ENCODE measurements at regions not wholly inside any gene's neighbourhood (a gene's known extent, or its start where the extent isn't known, plus 50 kb on each side); places are given as distances from the start of the nearest gene placed in this dataset.

DNA sequence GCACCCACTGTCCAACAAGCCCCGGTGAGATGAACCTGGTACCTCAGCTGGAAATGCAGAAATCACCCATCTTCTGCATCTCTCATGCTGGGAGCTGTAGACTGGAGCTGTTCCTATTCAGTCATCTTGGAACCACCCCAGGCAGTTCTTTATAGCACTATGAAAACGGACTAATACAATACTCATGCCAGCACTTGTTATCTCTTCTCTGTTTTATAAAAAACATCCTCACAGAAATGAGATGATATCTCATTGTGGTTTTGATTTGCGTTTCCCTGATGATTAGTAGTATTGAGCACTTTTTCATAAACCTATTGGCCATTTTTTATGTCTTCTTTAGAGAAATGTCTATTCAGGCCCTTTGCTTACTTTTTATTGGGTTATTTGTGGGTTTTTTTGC, 156.2 kb upstream of the ARPP21 start:
- H3K4me3 Mint-ChIP-seq, result no peak overlapping the region
- DNase-seq (ENCODE audit: low read depth, low spot score), result no peak
- TF ChIP-seq, protein P1, sequence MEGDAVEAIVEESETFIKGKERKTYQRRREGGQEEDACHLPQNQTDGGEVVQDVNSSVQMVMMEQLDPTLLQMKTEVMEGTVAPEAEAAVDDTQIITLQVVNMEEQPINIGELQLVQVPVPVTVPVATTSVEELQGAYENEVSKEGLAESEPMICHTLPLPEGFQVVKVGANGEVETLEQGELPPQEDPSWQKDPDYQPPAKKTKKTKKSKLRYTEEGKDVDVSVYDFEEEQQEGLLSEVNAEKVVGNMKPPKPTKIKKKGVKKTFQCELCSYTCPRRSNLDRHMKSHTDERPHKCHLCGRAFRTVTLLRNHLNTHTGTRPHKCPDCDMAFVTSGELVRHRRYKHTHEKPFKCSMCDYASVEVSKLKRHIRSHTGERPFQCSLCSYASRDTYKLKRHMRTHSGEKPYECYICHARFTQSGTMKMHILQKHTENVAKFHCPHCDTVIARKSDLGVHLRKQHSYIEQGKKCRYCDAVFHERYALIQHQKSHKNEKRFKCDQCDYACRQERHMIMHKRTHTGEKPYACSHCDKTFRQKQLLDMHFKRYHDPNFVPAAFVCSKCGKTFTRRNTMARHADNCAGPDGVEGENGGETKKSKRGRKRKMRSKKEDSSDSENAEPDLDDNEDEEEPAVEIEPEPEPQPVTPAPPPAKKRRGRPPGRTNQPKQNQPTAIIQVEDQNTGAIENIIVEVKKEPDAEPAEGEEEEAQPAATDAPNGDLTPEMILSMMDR (conservative IDR thresholded peaks at IDR 0.05), result no peak
- no peaks in the 10 kb centered on the region for H3K36me3 Mint-ChIP-seq (ENCODE audit: low read depth)
- no peak overlapping the region for H3K27ac Mint-ChIP-seq (ENCODE audit: unreplicated experiment)
- H3K27me3 Mint-ChIP-seq (ENCODE audit: low read depth), result no peaks in the 10 kb centered on the region
- peaks cover 13% of the 10 kb centered on the region for H3K4me1 Mint-ChIP-seq
- peaks cover 2% of the 10 kb centered on the region for H3K9me3 Mint-ChIP-seq

GRCh38 chr3:35484929-35485530, 154.3 kb upstream of the ARPP21 start:
- no peak overlapping the region for H3K27ac Mint-ChIP-seq (ENCODE audit: unreplicated experiment)

DNA sequence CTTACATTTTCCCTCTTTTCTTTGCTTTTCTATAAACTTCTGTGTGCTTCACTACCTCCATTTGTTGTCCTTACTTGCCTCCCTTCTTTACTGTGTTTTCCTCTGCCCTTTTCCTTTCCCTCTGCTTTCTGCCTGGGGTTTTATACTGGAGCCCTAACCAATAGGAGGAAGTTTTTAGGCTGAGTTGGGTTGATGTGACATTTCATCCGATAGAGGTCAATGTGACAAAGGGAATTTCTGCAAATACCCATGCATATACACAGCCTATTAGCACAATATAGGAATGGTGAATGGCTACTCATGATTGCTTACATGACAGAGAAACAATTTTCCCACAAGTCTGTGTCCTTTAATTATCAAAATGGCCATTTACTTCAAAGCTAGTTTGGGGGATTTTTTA, 153.0 kb upstream of the ARPP21 start:
- Mint-ChIP-seq H3K4me3 (no peak overlapping the region), H3K9me3 (no peaks in the 10 kb centered on the region), H3K4me1 (peaks cover 13% of the 10 kb centered on the region), H3K27ac (ENCODE audit: unreplicated experiment) (peak overlapping the region; percentile 57), H3K36me3 (ENCODE audit: low read depth) (no peaks in the 10 kb centered on the region), H3K27me3 (ENCODE audit: low read depth) (no peaks in the 10 kb centered on the region)
- no peak for DNase-seq (ENCODE audit: low read depth, low spot score)
- TF ChIP-seq, protein P1 (conservative IDR thresholded peaks at IDR 0.05), result no peak

More at GRCh38 chr3:35484929-35485530, 154.3 kb upstream of the ARPP21 start:
- H3K4me1 Mint-ChIP-seq, result peaks cover 13% of the 10 kb centered on the region
- no peaks in the 10 kb centered on the region for H3K27me3 Mint-ChIP-seq (ENCODE audit: low read depth)
- no peak overlapping the region for H3K4me3 Mint-ChIP-seq
- H3K9me3 Mint-ChIP-seq, result no peaks in the 10 kb centered on the region
- TF ChIP-seq, protein P1 (conservative IDR thresholded peaks at IDR 0.05), result no peak
- no peaks in the 10 kb centered on the region for H3K36me3 Mint-ChIP-seq (ENCODE audit: low read depth)
- DNase-seq (ENCODE audit: low read depth, low spot score), result no peak

DNA sequence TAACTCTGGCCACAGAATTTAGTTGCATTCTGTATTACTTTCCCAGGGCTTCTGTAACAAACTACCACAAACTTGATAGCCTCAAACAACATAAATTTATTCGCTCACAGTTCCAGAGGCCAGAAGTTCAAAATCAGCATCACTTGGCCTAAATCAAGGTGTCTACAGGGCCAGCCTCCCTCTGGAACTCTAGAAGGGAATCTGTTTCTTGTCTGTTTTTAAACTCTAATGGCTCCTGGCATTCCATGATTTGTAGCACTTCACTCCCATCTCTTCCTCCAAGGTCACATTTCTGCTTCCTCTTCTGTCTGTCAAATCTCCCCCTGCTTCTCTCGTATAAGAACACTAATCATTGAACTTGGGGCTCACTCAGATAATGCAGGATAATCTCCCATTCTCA, 151.9 kb upstream of the ARPP21 start:
- H3K27ac Mint-ChIP-seq (ENCODE audit: unreplicated experiment), result no peak overlapping the region
- TF ChIP-seq, protein P1 (conservative IDR thresholded peaks at IDR 0.05), result no peak
- H3K4me3 Mint-ChIP-seq, result no peak overlapping the region
- no peaks in the 10 kb centered on the region for H3K36me3 Mint-ChIP-seq (ENCODE audit: low read depth)
- H3K9me3 Mint-ChIP-seq, result no peaks in the 10 kb centered on the region
- peaks cover 13% of the 10 kb centered on the region for H3K4me1 Mint-ChIP-seq
- no peaks in the 10 kb centered on the region for H3K27me3 Mint-ChIP-seq (ENCODE audit: low read depth)
- no peak for DNase-seq (ENCODE audit: low read depth, low spot score)

DNA sequence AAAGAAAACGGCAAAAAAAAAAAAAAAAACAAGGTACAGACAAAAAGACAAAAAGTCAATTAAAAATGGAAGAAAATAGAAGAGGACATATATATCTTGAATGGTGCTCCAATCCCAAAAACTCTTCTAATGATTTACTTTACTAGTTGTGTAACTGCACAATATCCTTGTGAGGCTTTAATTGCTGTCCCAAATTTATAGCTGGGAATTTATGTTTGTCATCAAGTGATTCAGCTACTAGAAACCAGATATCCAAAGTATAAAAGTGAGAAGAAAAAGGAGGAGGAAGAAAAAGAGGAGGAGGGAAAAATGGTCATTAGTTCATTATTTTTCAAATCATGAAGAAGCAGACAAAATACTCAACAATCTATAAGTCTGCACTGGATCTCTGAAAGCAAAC, 150.8 kb upstream of the ARPP21 start:
- no peak overlapping the region for H3K4me3 Mint-ChIP-seq
- H3K4me1 Mint-ChIP-seq, result peaks cover 13% of the 10 kb centered on the region
- H3K27me3 Mint-ChIP-seq (ENCODE audit: low read depth), result no peaks in the 10 kb centered on the region
- no peak overlapping the region for H3K27ac Mint-ChIP-seq (ENCODE audit: unreplicated experiment)
- no peak for DNase-seq (ENCODE audit: low read depth, low spot score)
- H3K36me3 Mint-ChIP-seq (ENCODE audit: low read depth), result no peaks in the 10 kb centered on the region
- TF ChIP-seq, protein P1 (conservative IDR thresholded peaks at IDR 0.05), result no peak
- no peaks in the 10 kb centered on the region for H3K9me3 Mint-ChIP-seq
